ENCODE measurements at regions not wholly inside any gene's neighbourhood (a gene's known extent, or its start where the extent isn't known, plus 50 kb on each side); places are given as distances from the start of the nearest gene placed in this dataset.

GRCh38 chr20:39234520-39235095 is 272.5 kb downstream of the DHX35 start:
- in situ Hi-C loops (cut with HindIII; ENCODE audit: low sequenced_read_pairs) = no loop called here
- H3K4me3 ChIP-seq (ENCODE audit: low read depth, low read length) = no peak overlapping the region
- DNase-seq (ENCODE audit: low read depth) = no peak
- TF ChIP-seq CTCF (IDR thresholded peaks at IDR 0.05; ENCODE audit: low read depth, low read length, missing control alignments) = no peak

- no peak overlapping the region for H3K4me3 ChIP-seq (ENCODE audit: low read depth, low read length)
- no peak for TF ChIP-seq CTCF (IDR thresholded peaks at IDR 0.05; ENCODE audit: low read depth, low read length, missing control alignments)
- in situ Hi-C loops (cut with HindIII; ENCODE audit: low sequenced_read_pairs) = no loop called here
- no peak for DNase-seq (ENCODE audit: low read depth)
Observed at GRCh38 chr20:39233755-39234154, 271.6 kb downstream of the DHX35 start.

GRCh38 chr20:39227416-39227815 is 265.3 kb downstream of the DHX35 start:
- DNase-seq (ENCODE audit: low read depth) = no peak
- no peak for TF ChIP-seq CTCF (IDR thresholded peaks at IDR 0.05; ENCODE audit: low read depth, low read length, missing control alignments)
- no peak overlapping the region for H3K4me3 ChIP-seq (ENCODE audit: low read depth, low read length)
- in situ Hi-C loops (cut with HindIII; ENCODE audit: low sequenced_read_pairs) = no loop called here

- TF ChIP-seq CTCF (IDR thresholded peaks at IDR 0.05; ENCODE audit: low read depth, low read length, missing control alignments) = no peak
- no peak for DNase-seq (ENCODE audit: low read depth)
- in situ Hi-C loops (cut with HindIII; ENCODE audit: low sequenced_read_pairs) = no loop called here
- no peak overlapping the region for H3K4me3 ChIP-seq (ENCODE audit: low read depth, low read length)
Observed at GRCh38 chr20:39225978-39226377, 263.8 kb downstream of the DHX35 start.

- in situ Hi-C loops (cut with HindIII; ENCODE audit: low sequenced_read_pairs) = no loop called here
- TF ChIP-seq CTCF (IDR thresholded peaks at IDR 0.05; ENCODE audit: low read depth, low read length, missing control alignments) = no peak
- no peak overlapping the region for H3K4me3 ChIP-seq (ENCODE audit: low read depth, low read length)
- no peak for DNase-seq (ENCODE audit: low read depth)
Observed at GRCh38 chr20:39225536-39225935, 263.4 kb downstream of the DHX35 start.

GRCh38 chr20:39222101-39222500 is 260.0 kb downstream of the DHX35 start:
- in situ Hi-C loops (cut with HindIII; ENCODE audit: low sequenced_read_pairs) = no loop called here
- no peak overlapping the region for H3K4me3 ChIP-seq (ENCODE audit: low read depth, low read length)
- no peak for DNase-seq (ENCODE audit: low read depth)
- no peak for TF ChIP-seq CTCF (IDR thresholded peaks at IDR 0.05; ENCODE audit: low read depth, low read length, missing control alignments)

- TF ChIP-seq CTCF (IDR thresholded peaks at IDR 0.05; ENCODE audit: low read depth, low read length, missing control alignments) = no peak
- H3K4me3 ChIP-seq (ENCODE audit: low read depth, low read length) = no peak overlapping the region
- in situ Hi-C loops (cut with HindIII; ENCODE audit: low sequenced_read_pairs) = no loop called here
- no peak for DNase-seq (ENCODE audit: low read depth)
Observed at GRCh38 chr20:39216195-39216594, 254.1 kb downstream of the DHX35 start.
